ENCODE measurements at regions not wholly inside any gene's neighbourhood (a gene's known extent, or its start where the extent isn't known, plus 50 kb on each side); places are given as distances from the start of the nearest gene placed in this dataset.
A peak's percentile ranks its signal among the peaks of the same experiment; 100 is the strongest.
"Not testable (repeated sequence)": the region's sequence is repeated elsewhere in the genome, so short reads cannot be mapped to it uniquely, and the experiment has no call there.

GRCh38 chr7:94313926-94314325 lies 80.8 kb upstream of the COL1A2 start:
- DNase-seq (ENCODE audit: low spot score), result no peak

- no peak for DNase-seq (ENCODE audit: low spot score)
Observed at GRCh38 chr7:94314413-94315410, 80.0 kb upstream of the COL1A2 start.

GRCh38 chr7:94321138-94321537 lies 73.6 kb upstream of the COL1A2 start:
- not testable (repeated sequence) for DNase-seq (ENCODE audit: low spot score)

- DNase-seq (ENCODE audit: low spot score), result peak; percentile 56
Observed at GRCh38 chr7:94323844-94324243, 70.9 kb upstream of the COL1A2 start.

DNA sequence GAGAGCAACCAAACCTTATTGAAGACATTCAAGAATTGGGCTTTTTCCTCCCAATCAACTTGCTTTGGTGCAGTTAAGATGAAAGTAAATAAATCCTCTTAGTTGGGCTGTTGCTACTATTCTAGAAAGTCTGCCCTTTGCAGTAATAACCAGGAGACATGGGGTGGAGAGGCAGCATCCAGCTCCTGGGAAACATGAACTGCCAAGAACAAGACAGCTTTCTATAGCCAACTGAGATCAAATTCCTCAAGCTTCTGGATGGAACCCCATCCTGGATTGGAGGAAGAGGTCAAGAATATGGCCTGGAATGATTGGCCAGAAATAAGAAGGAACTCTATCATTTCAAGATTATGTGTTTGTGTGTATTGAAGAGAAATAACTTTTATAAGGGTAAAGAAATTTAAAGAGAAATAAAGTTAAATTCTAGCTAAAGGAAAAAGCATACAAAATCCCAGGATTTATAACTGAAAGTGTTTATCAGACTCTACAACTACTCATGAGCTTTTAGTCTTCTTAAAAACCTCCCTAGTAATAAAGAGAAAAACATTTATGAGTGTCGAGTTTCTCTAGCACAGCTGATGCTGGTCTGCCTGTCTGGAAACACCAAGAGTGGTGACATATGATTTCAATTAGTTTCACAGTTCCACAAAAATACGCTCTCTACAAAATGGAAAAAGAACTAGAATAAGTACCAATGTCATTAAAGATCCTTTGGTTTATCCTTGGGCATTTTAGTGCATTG lies 70.1 kb upstream of the COL1A2 start:
- peak; percentile 49 for DNase-seq (ENCODE audit: low spot score)

DNA sequence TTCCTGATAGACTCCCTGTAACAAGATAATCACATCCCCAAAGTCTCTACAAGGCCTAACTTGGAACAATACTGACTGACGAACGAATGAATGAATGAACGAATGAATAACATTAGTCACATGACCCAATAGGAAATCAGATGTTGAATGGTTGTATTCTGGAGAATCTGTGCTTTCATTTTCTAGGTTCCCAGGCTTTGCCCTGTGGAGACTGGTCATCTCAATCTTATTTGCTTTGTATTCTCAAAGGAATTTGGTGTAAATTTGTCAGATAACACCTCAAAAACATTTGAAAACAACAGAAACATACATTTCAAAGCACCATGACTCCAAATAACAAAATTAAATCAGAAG lies 69.6 kb upstream of the COL1A2 start:
- DNase-seq (ENCODE audit: low spot score), result no peak

- DNase-seq (ENCODE audit: low spot score), result no peak
Observed at GRCh38 chr7:94330269-94331020, 64.2 kb upstream of the COL1A2 start.

DNA sequence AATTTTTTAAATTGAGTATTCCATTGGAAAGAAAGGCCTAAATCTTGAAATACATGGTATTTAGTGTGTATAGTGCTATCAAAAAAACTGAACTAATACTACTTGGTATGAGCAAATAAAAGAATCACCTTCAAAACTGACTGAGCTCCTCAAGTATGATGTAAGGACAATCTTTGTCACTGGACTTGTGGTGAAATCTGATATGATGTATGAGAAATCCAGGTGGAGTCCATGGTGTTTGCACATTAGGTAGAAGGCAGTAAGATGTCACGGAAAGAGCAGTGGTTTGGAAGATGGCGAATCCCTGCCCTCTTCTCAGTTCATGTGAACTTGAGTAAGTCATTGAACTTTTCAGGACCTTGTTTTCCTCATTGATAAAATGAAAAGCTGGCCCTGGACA lies 62.1 kb upstream of the COL1A2 start:
- DNase-seq (ENCODE audit: low spot score), result no peak

DNA sequence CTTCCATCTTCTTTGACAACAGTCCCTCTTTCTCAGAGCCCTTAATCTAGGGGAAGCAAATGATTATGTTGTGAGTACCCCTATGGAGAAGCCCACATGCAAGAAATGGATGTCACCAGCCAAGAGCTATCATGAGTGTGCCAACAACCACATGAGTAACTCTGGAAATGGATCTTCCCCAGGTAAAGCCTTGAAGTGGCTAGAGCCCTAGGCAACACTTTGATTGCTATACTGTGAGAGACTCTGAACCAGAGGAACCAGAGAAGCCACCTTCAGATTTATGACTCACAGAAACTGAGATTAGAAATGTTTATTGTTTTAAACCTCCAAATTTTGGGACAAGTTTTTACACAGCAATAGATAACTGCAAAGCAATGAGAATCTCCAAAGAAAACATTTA lies 60.9 kb upstream of the COL1A2 start:
- DNase-seq (ENCODE audit: low spot score), result no peak

- no peak for DNase-seq (ENCODE audit: low spot score)
Observed at GRCh38 chr7:94335586-94335985, 59.1 kb upstream of the COL1A2 start.

DNA sequence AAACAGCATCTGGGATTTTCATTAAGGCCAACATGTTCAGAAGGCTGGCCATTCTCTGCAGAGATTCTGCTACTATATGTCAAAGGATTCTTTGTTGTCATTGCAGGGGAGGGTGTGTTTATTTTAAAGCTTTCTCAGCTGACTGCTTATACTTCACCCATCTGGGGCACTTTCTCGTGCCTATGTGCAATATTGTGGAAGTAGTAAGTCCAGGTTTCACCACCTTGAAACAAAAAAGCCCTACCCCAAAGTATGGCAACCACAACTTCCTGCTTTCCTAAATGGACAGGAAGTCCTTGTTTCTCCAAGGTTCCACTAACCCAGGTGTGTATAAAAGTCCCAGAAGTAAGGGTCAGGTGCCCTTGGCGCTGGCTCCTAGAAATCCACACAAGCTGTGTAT lies 58.7 kb upstream of the COL1A2 start:
- DNase-seq (ENCODE audit: low spot score), result no peak

DNA sequence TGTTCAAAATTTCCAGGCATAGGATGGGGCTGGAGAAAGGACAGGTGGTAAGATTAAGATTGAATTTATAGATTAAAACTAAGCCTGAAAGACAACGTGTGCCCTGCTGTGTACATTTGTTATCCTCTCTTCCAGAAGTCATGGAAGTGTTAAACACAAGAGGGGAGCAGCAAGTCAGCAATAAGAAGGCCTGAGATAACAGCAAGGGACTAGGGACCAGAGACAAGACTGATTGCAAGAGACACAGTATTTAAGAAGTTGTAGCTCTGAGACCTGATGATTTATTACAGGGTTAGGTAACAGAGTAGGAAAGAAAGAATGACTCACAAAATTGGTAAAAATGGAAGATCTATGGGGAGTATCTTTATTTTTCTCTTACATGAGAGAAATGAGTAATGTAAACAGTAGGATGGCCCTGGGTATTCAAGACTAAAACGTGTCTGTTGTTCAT lies 55.7 kb upstream of the COL1A2 start:
- DNase-seq (ENCODE audit: low spot score), result no peak

- DNase-seq (ENCODE audit: low spot score), result peak; percentile 45
Observed at GRCh38 chr7:94344826-94345225, 49.9 kb upstream of the COL1A2 start.

All from GM03348 (cell line).